WTC11 (cell line): ENCODE measurements at regions not wholly inside any gene's neighbourhood (a gene's known extent, or its start where the extent isn't known, plus 50 kb on each side); places are given as distances from the start of the nearest gene placed in this dataset.

Experiments
- ATAC-seq: fragments of 200-7000 bp; cut with Tn5 transposase; 2 replicates; pipeline ENCODE4 v1.10.0; 2021; ENCODE audit warnings: mild to moderate bottlenecking, moderate library complexity
- CTCF ChIA-PET: fragments of 300-600 bp; sonication (Branson Sonifier 250); formaldehyde crosslinking; loops from one replicate; lab custom pipeline; 2021; ENCODE audit warnings: antibody characterized with exemption; lab: Charles Lee
- POLR2A ChIA-PET: fragments of 350-600 bp; sonication (Branson Sonifier 250); formaldehyde crosslinking; loops from one replicate; lab custom pipeline; 2021; ENCODE audit warnings: antibody characterized with exemption; lab: Charles Lee
- DNase-seq: peaks from one replicate; pipeline ENCODE4 v3.0.0; 2021; ENCODE audit warnings: low spot score
- H3K27ac Mint-ChIP-seq: 2 replicates; pipeline ENCODE4 v1.8.0; 2021; ENCODE audit warnings: mixed read lengths
- H3K27me3 Mint-ChIP-seq: 2 replicates; pipeline ENCODE4 v1.8.0; 2021; ENCODE audit warnings: low read depth, mild to moderate bottlenecking, moderate library complexity, mixed read lengths
- H3K36me3 Mint-ChIP-seq: 2 replicates; pipeline ENCODE4 v1.8.0; 2021; ENCODE audit warnings: mixed read lengths
- H3K4me1 Mint-ChIP-seq: 2 replicates; pipeline ENCODE4 v1.8.0; 2022; ENCODE audit warnings: mixed read lengths
- H3K4me3 Mint-ChIP-seq: 2 replicates; pipeline ENCODE4 v1.8.0; 2021; ENCODE audit warnings: mild to moderate bottlenecking, moderate library complexity, mixed read lengths
- H3K9me3 Mint-ChIP-seq: 2 replicates; pipeline ENCODE4 v1.8.0; 2021; ENCODE audit warnings: mixed read lengths
- ATF1 ChIP-seq: sonication (generic); formaldehyde crosslinking; IDR thresholded peaks from 2 replicates; pipeline ENCODE4 v1.8.1; 2023; ENCODE audit warnings: mild to moderate bottlenecking, moderate library complexity, missing genetic modification reagents
- EMX1 ChIP-seq: fragments of 250-450 bp; sonication (Bioruptor Pico); IDR thresholded peaks from 2 replicates; pipeline ENCODE4 v1.8.0; 2021; ENCODE audit warnings: mild to moderate bottlenecking
- ETV6 ChIP-seq: sonication (generic); formaldehyde crosslinking; IDR thresholded peaks from 2 replicates; pipeline ENCODE4 v1.8.1; 2022; ENCODE audit warnings: mild to moderate bottlenecking, missing genetic modification reagents
- FOXP1 ChIP-seq: sonication (generic); formaldehyde crosslinking; IDR thresholded peaks from 2 replicates; pipeline ENCODE4 v1.8.0; 2022; ENCODE audit warnings: missing genetic modification reagents, mild to moderate bottlenecking, moderate library complexity, borderline replicate concordance
- GABPB1 ChIP-seq: sonication (generic); formaldehyde crosslinking; IDR thresholded peaks from 2 replicates; pipeline ENCODE4 v1.8.1; 2023; ENCODE audit warnings: mild to moderate bottlenecking, missing genetic modification reagents
- GRHL2 ChIP-seq: fragments of 250-450 bp; sonication (Bioruptor Pico); IDR thresholded peaks from 2 replicates; pipeline ENCODE4 v1.8.0; 2022; ENCODE audit warnings: mild to moderate bottlenecking, moderate library complexity; ENCODE audit not compliant: insufficient replicate concordance, severe bottlenecking
- HMGA2 ChIP-seq: fragments of 250-450 bp; sonication (Bioruptor Pico); IDR thresholded peaks from 2 replicates; pipeline ENCODE4 v1.4.0; 2021; ENCODE audit warnings: mild to moderate bottlenecking, moderate library complexity
- IRF2 ChIP-seq: sonication (generic); formaldehyde crosslinking; IDR thresholded peaks from 2 replicates; pipeline ENCODE4 v1.8.0; 2022; ENCODE audit warnings: low read depth, missing genetic modification reagents, borderline replicate concordance
- NR1H2 ChIP-seq: sonication (generic); formaldehyde crosslinking; IDR thresholded peaks from 2 replicates; pipeline ENCODE4 v1.9.0; 2021; ENCODE audit warnings: mild to moderate bottlenecking, moderate library complexity, missing genetic modification reagents
- OVOL2 ChIP-seq: fragments of 250-450 bp; sonication (Bioruptor Pico); IDR thresholded peaks from 2 replicates; pipeline ENCODE4 v1.9.0; 2021; ENCODE audit warnings: mild to moderate bottlenecking, borderline replicate concordance
- RORB ChIP-seq: fragments of 250-450 bp; sonication (Bioruptor Pico); IDR thresholded peaks from 2 replicates; pipeline ENCODE4 v1.9.0; 2021; ENCODE audit warnings: mild to moderate bottlenecking
- SOX15 ChIP-seq: fragments of 250-450 bp; sonication (Bioruptor Pico); IDR thresholded peaks from 2 replicates; pipeline ENCODE4 v1.9.0; 2021; ENCODE audit warnings: mild to moderate bottlenecking
- SP1 ChIP-seq: sonication (generic); formaldehyde crosslinking; conservative IDR thresholded peaks from 2 replicates; pipeline ENCODE4 v1.8.1; 2022; ENCODE audit warnings: missing genetic modification reagents
- TCF7 ChIP-seq: sonication (generic); formaldehyde crosslinking; IDR thresholded peaks from 2 replicates; pipeline ENCODE4 v1.8.0; 2022; ENCODE audit warnings: mild to moderate bottlenecking, low read depth, missing genetic modification reagents, moderate library complexity
- TEAD1 ChIP-seq: sonication (generic); formaldehyde crosslinking; IDR thresholded peaks from 2 replicates; pipeline ENCODE4 v1.8.0; 2022; ENCODE audit warnings: mild to moderate bottlenecking, missing genetic modification reagents
- TP53 ChIP-seq: sonication (generic); formaldehyde crosslinking; IDR thresholded peaks from 2 replicates; pipeline ENCODE4 v1.8.1; 2023; ENCODE audit warnings: mild to moderate bottlenecking, missing genetic modification reagents
- ZNF121 ChIP-seq: sonication (generic); formaldehyde crosslinking; IDR thresholded peaks from 2 replicates; pipeline ENCODE4 v1.8.0; 2023; ENCODE audit warnings: missing genetic modification reagents
- ZNF317 ChIP-seq: sonication (generic); formaldehyde crosslinking; IDR thresholded peaks from 2 replicates; pipeline ENCODE4 v1.8.1; 2023; ENCODE audit warnings: low read depth, mild to moderate bottlenecking, moderate library complexity, missing genetic modification reagents, borderline replicate concordance
- ZNF396 ChIP-seq: fragments of 250-450 bp; sonication (Bioruptor Pico); IDR thresholded peaks from 2 replicates; pipeline ENCODE4 v1.8.0; 2021; ENCODE audit warnings: mild to moderate bottlenecking, moderate library complexity, borderline replicate concordance
- TF ChIP-seq, protein P1 (sequence below): sonication (generic); formaldehyde crosslinking; IDR thresholded peaks from 2 replicates; pipeline ENCODE4 v1.8.0; 2022; ENCODE audit warnings: mild to moderate bottlenecking, missing genetic modification reagents
- TF ChIP-seq, protein P2 (sequence below): sonication (generic); formaldehyde crosslinking; IDR thresholded peaks from 2 replicates; pipeline ENCODE4 v1.8.1; 2022; ENCODE audit warnings: mild to moderate bottlenecking, missing genetic modification reagents, moderate library complexity, borderline replicate concordance
- TF ChIP-seq, protein P3 (sequence below): fragments of 250-450 bp; sonication (Bioruptor Pico); IDR thresholded peaks from 2 replicates; pipeline ENCODE4 v1.9.0; 2021; ENCODE audit warnings: mild to moderate bottlenecking, borderline replicate concordance
- TF ChIP-seq, protein P4 (sequence below): sonication (generic); formaldehyde crosslinking; IDR thresholded peaks from 2 replicates; pipeline ENCODE4 v1.8.1; 2023; ENCODE audit warnings: mild to moderate bottlenecking, missing genetic modification reagents

DNA sequence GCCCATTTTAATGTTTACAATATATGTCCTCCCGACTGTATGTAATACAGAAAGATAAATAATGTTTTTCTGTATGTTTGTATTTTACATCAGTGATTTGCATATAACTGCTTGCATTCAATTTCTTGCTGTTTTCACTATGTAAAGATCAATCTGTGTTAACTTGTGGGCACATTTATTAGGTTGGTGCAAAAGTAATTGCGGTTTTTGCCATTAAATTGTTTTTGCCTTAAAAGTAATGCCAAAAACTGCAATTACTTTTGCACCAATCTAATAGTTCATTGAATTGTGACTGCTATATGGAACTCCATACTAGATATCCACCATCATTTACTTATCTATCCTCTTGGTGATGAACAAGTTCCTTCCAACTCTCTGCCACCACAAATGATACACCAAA lies 73.9 kb upstream of the SRD5A3 start:
- H3K9me3 Mint-ChIP-seq, result no peaks in the 10 kb centered on the region
- TF ChIP-seq, protein P1, sequence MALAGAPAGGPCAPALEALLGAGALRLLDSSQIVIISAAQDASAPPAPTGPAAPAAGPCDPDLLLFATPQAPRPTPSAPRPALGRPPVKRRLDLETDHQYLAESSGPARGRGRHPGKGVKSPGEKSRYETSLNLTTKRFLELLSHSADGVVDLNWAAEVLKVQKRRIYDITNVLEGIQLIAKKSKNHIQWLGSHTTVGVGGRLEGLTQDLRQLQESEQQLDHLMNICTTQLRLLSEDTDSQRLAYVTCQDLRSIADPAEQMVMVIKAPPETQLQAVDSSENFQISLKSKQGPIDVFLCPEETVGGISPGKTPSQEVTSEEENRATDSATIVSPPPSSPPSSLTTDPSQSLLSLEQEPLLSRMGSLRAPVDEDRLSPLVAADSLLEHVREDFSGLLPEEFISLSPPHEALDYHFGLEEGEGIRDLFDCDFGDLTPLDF, result no peak
- TF ChIP-seq FOXP1 (CRISPR knock-in tag) (no peak), TP53 (CRISPR knock-in tag) (no peak), ZNF121 (no peak), ETV6 (CRISPR knock-in tag) (no peak)
- TF ChIP-seq, all 79 proteins: peak for 0
- Mint-ChIP-seq H3K27ac (peak overlapping the region; percentile 71), H3K27me3 (peaks cover 3% of the 10 kb centered on the region), H3K36me3 (no peaks in the 10 kb centered on the region), H3K4me1 (peaks cover 51% of the 10 kb centered on the region), H3K4me3 (no peak overlapping the region)
- ChIA-PET POLR2A (no interaction called here), CTCF (interaction anchor here (0.9 kb wide), 1 partner anchor 40 kb away, joined by 3 read pairs; no protein-coding TSS in a partner anchor)
- no peak for ATAC-seq
- no peak for DNase-seq

DNA sequence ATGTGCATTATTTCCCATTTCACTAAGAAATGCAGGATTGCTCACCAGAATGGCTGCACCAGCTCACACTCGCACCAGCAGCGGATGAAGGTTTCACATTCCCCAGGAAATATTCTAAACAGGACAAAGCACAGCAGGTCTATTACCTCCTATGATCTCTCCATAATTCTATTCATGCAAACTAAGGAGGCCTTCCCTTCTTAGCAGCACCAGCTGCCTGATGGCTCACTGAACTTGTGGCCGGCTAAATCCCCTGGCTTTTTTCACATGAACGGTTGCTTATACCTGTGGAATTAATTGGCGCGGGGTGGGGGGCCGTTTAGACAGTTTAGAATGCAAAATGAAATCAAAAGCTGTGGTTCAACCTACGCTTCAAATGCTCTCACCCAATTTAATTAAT lies 73.5 kb upstream of the SRD5A3 start:
- no peak for TF ChIP-seq GRHL2 (CRISPR knock-in tag)
- no peak for TF ChIP-seq ZNF317 (CRISPR knock-in tag)
- no peak for TF ChIP-seq GABPB1 (CRISPR knock-in tag)
- TF ChIP-seq TEAD1 (CRISPR knock-in tag), result 0 out of 2 replicates have a peak, but pooled peaks have one; percentile 44
- TF ChIP-seq, protein P2, sequence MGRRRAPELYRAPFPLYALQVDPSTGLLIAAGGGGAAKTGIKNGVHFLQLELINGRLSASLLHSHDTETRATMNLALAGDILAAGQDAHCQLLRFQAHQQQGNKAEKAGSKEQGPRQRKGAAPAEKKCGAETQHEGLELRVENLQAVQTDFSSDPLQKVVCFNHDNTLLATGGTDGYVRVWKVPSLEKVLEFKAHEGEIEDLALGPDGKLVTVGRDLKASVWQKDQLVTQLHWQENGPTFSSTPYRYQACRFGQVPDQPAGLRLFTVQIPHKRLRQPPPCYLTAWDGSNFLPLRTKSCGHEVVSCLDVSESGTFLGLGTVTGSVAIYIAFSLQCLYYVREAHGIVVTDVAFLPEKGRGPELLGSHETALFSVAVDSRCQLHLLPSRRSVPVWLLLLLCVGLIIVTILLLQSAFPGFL (CRISPR knock-in tag), result no peak
- TF ChIP-seq, all 79 proteins: peak for 1
- DNase-seq, result no peak
- ChIA-PET POLR2A (no interaction called here), CTCF (interaction anchor here (0.9 to 1.4 kb wide), 2 partner anchors 40 to 88 kb away, joined by 3 to 5 read pairs; no protein-coding TSS in a partner anchor)
- Mint-ChIP-seq H3K9me3 (peaks cover 3% of the 10 kb centered on the region), H3K27ac (peak overlapping the region; percentile 71), H3K4me3 (no peak overlapping the region), H3K36me3 (no peaks in the 10 kb centered on the region), H3K27me3 (peaks cover 3% of the 10 kb centered on the region), H3K4me1 (peaks cover 53% of the 10 kb centered on the region)
- no peak for ATAC-seq

DNA sequence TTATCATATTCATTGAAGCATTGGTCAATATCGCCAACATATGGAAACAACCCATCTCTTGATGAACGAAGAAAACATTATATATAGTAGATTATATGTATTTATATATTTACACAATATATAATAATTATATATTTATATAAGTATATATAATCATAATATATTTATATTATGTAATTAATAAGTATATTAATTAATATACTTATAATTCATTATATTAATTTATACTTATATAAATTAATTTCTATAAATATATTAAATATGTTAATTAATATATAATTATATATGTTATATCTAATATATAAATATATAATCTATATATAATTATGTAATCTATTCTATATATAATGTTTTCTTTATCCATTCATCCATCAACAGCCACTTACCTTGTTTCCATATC lies 69.0 kb upstream of the SRD5A3 start:
- no peak for DNase-seq
- Mint-ChIP-seq H3K9me3 (peaks cover 7% of the 10 kb centered on the region), H3K36me3 (peaks cover 5% of the 10 kb centered on the region; the same call in 1 of the 2 replicates), H3K4me1 (peaks cover 78% of the 10 kb centered on the region), H3K4me3 (no peak overlapping the region), H3K27ac (no peak overlapping the region), H3K27me3 (no peaks in the 10 kb centered on the region)
- no peak for ATAC-seq
- CTCF ChIA-PET, result no interaction called here
- TF ChIP-seq NR1H2 (CRISPR knock-in tag) (no peak), EMX1 (CRISPR knock-in tag) (no peak), ATF1 (no peak), IRF2 (CRISPR knock-in tag) (no peak), FOXP1 (CRISPR knock-in tag) (no peak), SP1 (CRISPR knock-in tag) (no peak), HMGA2 (CRISPR knock-in tag) (peak; percentile 86; the same call in 1 of the 2 replicates)
- POLR2A ChIA-PET, result no interaction called here

DNA sequence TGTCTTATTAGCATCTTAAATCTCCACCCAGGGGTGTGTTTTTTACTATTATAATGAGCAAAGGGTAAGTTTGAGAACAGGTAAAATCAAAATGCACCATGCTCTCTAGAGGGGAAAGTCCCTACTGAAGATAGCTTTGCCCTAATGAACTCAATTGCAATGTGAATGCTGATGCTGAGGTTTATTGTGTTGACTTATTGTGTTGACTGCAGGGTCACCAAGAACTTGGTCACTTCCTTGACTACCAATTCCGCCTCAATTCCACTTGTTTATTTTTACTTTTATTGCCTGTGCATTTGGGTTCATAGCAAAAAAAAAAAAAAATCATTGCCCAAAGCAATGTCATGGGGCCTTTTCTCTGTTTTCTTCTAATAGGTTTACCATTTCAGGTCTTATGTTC lies 67.7 kb upstream of the SRD5A3 start:
- H3K27ac Mint-ChIP-seq, result 0 out of 2 replicates have a peak overlapping the region, but pooled peaks have one; percentile 17
- TF ChIP-seq GABPB1 (CRISPR knock-in tag), result no peak
- TF ChIP-seq, protein P3, sequence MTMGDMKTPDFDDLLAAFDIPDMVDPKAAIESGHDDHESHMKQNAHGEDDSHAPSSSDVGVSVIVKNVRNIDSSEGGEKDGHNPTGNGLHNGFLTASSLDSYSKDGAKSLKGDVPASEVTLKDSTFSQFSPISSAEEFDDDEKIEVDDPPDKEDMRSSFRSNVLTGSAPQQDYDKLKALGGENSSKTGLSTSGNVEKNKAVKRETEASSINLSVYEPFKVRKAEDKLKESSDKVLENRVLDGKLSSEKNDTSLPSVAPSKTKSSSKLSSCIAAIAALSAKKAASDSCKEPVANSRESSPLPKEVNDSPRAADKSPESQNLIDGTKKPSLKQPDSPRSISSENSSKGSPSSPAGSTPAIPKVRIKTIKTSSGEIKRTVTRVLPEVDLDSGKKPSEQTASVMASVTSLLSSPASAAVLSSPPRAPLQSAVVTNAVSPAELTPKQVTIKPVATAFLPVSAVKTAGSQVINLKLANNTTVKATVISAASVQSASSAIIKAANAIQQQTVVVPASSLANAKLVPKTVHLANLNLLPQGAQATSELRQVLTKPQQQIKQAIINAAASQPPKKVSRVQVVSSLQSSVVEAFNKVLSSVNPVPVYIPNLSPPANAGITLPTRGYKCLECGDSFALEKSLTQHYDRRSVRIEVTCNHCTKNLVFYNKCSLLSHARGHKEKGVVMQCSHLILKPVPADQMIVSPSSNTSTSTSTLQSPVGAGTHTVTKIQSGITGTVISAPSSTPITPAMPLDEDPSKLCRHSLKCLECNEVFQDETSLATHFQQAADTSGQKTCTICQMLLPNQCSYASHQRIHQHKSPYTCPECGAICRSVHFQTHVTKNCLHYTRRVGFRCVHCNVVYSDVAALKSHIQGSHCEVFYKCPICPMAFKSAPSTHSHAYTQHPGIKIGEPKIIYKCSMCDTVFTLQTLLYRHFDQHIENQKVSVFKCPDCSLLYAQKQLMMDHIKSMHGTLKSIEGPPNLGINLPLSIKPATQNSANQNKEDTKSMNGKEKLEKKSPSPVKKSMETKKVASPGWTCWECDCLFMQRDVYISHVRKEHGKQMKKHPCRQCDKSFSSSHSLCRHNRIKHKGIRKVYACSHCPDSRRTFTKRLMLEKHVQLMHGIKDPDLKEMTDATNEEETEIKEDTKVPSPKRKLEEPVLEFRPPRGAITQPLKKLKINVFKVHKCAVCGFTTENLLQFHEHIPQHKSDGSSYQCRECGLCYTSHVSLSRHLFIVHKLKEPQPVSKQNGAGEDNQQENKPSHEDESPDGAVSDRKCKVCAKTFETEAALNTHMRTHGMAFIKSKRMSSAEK (CRISPR knock-in tag), result no peak
- TF ChIP-seq TCF7 (CRISPR knock-in tag), result no peak
- no peak for TF ChIP-seq OVOL2 (CRISPR knock-in tag)
- TF ChIP-seq SP1 (CRISPR knock-in tag), result no peak
- no peak for TF ChIP-seq ZNF396 (CRISPR knock-in tag)
- TF ChIP-seq SOX15 (CRISPR knock-in tag), result no peak
- no peak for TF ChIP-seq RORB
- TF ChIP-seq, protein P4, sequence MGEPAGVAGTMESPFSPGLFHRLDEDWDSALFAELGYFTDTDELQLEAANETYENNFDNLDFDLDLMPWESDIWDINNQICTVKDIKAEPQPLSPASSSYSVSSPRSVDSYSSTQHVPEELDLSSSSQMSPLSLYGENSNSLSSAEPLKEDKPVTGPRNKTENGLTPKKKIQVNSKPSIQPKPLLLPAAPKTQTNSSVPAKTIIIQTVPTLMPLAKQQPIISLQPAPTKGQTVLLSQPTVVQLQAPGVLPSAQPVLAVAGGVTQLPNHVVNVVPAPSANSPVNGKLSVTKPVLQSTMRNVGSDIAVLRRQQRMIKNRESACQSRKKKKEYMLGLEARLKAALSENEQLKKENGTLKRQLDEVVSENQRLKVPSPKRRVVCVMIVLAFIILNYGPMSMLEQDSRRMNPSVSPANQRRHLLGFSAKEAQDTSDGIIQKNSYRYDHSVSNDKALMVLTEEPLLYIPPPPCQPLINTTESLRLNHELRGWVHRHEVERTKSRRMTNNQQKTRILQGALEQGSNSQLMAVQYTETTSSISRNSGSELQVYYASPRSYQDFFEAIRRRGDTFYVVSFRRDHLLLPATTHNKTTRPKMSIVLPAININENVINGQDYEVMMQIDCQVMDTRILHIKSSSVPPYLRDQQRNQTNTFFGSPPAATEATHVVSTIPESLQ (CRISPR knock-in tag), result no peak
- TF ChIP-seq, all 79 proteins: peak for 0
- H3K27me3 Mint-ChIP-seq, result no peaks in the 10 kb centered on the region
- no peak for ATAC-seq
- no peak overlapping the region for H3K4me3 Mint-ChIP-seq
- DNase-seq, result no peak
- POLR2A ChIA-PET, result no interaction called here
- CTCF ChIA-PET, result interaction anchor here (2.0 kb wide), 1 partner anchor 94 kb away, joined by 8 read pairs; no protein-coding TSS in a partner anchor
- peaks cover 16% of the 10 kb centered on the region for H3K36me3 Mint-ChIP-seq
- H3K9me3 Mint-ChIP-seq, result peaks cover 17% of the 10 kb centered on the region
- H3K4me1 Mint-ChIP-seq, result peaks cover 77% of the 10 kb centered on the region
